ENCODE measurements at regions not wholly inside any gene's neighbourhood (a gene's known extent, or its start where the extent isn't known, plus 50 kb on each side); places are given as distances from the start of the nearest gene placed in this dataset.

- no peak for DNase-seq (ENCODE audit: low read depth in 1 of 2, low spot score in 2 of 2)
- H3K27ac ChIP-seq: no peak overlapping the region
- H3K4me1 ChIP-seq (replicated peaks): no peaks in the 10 kb centered on the region
- no peaks in the 10 kb centered on the region for H3K36me3 ChIP-seq
- no peaks in the 10 kb centered on the region for H3K27me3 ChIP-seq (replicated peaks)
- H3K4me3 ChIP-seq: no peak overlapping the region
- peaks cover 6% of the 10 kb centered on the region; the same call in 1 of the 2 replicates for H3K9me3 ChIP-seq (replicated peaks)
Measured at GRCh38 chr5:110063640-110064602, 374.2 kb downstream of the MAN2A1 start.

GRCh38 chr5:110064603-110065268 lies 375.0 kb downstream of the MAN2A1 start:
- DNase-seq (ENCODE audit: low read depth in 1 of 2, low spot score in 2 of 2): no peak
- no peak overlapping the region for H3K27ac ChIP-seq
- H3K27me3 ChIP-seq (replicated peaks): no peaks in the 10 kb centered on the region
- H3K36me3 ChIP-seq: no peaks in the 10 kb centered on the region
- no peaks in the 10 kb centered on the region for H3K4me1 ChIP-seq (replicated peaks)
- peaks cover 6% of the 10 kb centered on the region; the same call in 1 of the 2 replicates for H3K9me3 ChIP-seq (replicated peaks)
- no peak overlapping the region for H3K4me3 ChIP-seq

GRCh38 chr5:110070836-110071235 lies 381.1 kb downstream of the MAN2A1 start:
- H3K36me3 ChIP-seq: no peaks in the 10 kb centered on the region
- H3K27ac ChIP-seq: no peak overlapping the region
- DNase-seq (ENCODE audit: low read depth in 1 of 2, low spot score in 2 of 2): no peak
- H3K9me3 ChIP-seq (replicated peaks): peaks cover 11% of the 10 kb centered on the region; the same call in 1 of the 2 replicates
- H3K4me1 ChIP-seq (replicated peaks): no peaks in the 10 kb centered on the region
- no peak overlapping the region for H3K4me3 ChIP-seq
- no peaks in the 10 kb centered on the region for H3K27me3 ChIP-seq (replicated peaks)

GRCh38 chr5:110072651-110073050 lies 382.9 kb downstream of the MAN2A1 start:
- DNase-seq (ENCODE audit: low read depth in 1 of 2, low spot score in 2 of 2): no peak
- Histone ChIP-seq H3K27ac (no peak overlapping the region), H3K36me3 (no peaks in the 10 kb centered on the region), H3K27me3 (replicated peaks) (no peaks in the 10 kb centered on the region), H3K4me3 (no peak overlapping the region), H3K4me1 (replicated peaks) (no peaks in the 10 kb centered on the region), H3K9me3 (replicated peaks) (peaks cover 11% of the 10 kb centered on the region; the same call in 1 of the 2 replicates)

- Histone ChIP-seq H3K27ac (no peak overlapping the region), H3K36me3 (no peaks in the 10 kb centered on the region), H3K4me3 (no peak overlapping the region), H3K4me1 (replicated peaks) (no peaks in the 10 kb centered on the region), H3K27me3 (replicated peaks) (no peaks in the 10 kb centered on the region), H3K9me3 (replicated peaks) (peaks cover 8% of the 10 kb centered on the region; the same call in 1 of the 2 replicates)
- DNase-seq (ENCODE audit: low read depth in 1 of 2, low spot score in 2 of 2): no peak
Measured at GRCh38 chr5:110073534-110073933, 383.8 kb downstream of the MAN2A1 start.

DNA sequence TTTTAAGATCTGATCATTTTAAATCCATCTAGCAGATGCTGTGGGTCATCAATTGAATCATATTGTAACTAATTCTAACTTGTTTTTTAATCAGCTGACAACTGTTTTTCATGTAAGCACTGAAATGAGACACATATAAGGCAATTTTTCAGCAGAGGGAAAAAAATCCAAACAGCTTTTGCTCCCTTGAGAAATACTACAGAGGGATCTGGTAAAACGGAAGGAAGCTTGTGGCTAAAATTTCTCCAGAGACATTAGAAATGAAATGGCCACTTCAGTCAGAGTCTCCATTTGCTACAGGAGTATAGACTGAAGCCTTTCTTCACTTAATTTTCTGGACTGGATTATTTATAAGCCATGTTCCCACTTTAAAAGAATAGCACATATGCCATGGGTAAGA lies 385.9 kb downstream of the MAN2A1 start:
- Histone ChIP-seq H3K27me3 (replicated peaks) (no peaks in the 10 kb centered on the region), H3K9me3 (replicated peaks) (peaks cover 5% of the 10 kb centered on the region; the same call in 1 of the 2 replicates), H3K27ac (no peak overlapping the region), H3K36me3 (no peaks in the 10 kb centered on the region), H3K4me1 (replicated peaks) (no peaks in the 10 kb centered on the region), H3K4me3 (no peak overlapping the region)
- no peak for DNase-seq (ENCODE audit: low read depth in 1 of 2, low spot score in 2 of 2)

DNA sequence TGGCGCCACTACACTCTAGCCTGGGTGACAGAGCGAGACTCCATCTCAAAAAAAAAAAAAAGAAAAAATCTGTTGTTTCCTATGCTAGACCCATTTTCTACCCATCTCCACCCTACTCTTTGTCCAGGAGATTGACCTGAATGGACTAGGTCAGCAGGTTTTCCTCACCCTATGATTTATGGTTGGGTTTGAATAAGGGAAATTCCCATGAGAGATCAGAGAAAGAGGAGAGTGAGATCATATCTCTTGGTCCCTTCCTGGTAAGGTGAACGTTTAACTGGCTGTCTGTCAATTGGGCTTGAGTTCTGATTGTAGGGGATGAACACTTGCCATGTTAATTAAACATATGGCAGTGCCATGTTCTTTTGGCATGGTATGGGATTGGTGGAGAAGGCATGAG lies 387.4 kb downstream of the MAN2A1 start:
- Histone ChIP-seq H3K4me3 (no peak overlapping the region), H3K27me3 (replicated peaks) (no peaks in the 10 kb centered on the region), H3K27ac (no peak overlapping the region), H3K4me1 (replicated peaks) (no peaks in the 10 kb centered on the region), H3K36me3 (no peaks in the 10 kb centered on the region), H3K9me3 (replicated peaks) (peaks cover 3% of the 10 kb centered on the region; the same call in 1 of the 2 replicates)
- DNase-seq (ENCODE audit: low read depth in 1 of 2, low spot score in 2 of 2): no peak

GRCh38 chr5:110082194-110082593 lies 392.5 kb downstream of the MAN2A1 start:
- no peak overlapping the region for H3K27ac ChIP-seq
- H3K9me3 ChIP-seq (replicated peaks): no peaks in the 10 kb centered on the region
- no peak for DNase-seq (ENCODE audit: low read depth in 1 of 2, low spot score in 2 of 2)

DNA sequence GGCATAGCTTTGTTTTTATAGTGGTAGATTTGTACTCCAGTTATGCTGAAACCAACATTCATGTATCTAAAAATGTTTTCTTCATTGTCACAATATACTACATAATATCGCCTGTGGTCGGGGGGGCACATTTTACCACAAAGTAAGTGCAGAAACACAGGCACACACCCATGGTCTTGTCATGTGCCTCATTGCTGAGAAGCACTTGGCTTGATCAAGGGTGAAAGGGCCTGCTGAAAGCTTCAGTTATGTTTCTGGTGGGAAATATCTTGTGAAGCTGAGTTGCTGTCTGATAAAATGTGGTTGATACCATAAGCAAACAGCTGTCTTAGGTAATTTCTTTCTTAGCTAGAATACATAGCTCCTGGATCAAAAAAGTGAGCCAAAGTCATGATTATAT lies 393.1 kb downstream of the MAN2A1 start:
- H3K36me3 ChIP-seq: no peaks in the 10 kb centered on the region

More at GRCh38 chr5:110082194-110082593, 392.5 kb downstream of the MAN2A1 start:
- H3K36me3 ChIP-seq: no peaks in the 10 kb centered on the region
- H3K4me3 ChIP-seq: no peak overlapping the region
- no peaks in the 10 kb centered on the region for H3K4me1 ChIP-seq (replicated peaks)
- H3K27me3 ChIP-seq (replicated peaks): no peaks in the 10 kb centered on the region

DNA sequence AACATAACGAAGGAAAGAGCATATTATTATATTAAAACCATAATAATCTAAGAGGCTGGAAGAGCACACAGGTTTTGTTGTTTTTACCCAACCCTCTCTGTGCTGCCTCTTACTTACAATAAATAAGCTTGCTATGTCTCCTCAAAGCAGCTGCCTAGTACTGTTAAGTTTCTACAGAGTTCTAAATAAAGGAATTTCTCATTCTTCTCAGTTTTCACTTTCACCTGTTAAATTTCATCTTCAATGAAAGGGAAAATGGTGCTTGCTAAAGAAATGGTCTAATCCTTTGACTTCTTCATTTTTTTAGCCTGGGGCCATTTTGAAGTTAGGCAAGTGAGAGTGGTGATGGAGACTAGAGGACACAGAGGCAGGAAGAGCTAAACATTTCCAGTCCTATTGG lies 396.1 kb downstream of the MAN2A1 start:
- H3K4me3 ChIP-seq: no peak overlapping the region
- H3K4me1 ChIP-seq (replicated peaks): no peaks in the 10 kb centered on the region
- no peaks in the 10 kb centered on the region for H3K9me3 ChIP-seq (replicated peaks)
- no peaks in the 10 kb centered on the region for H3K27me3 ChIP-seq (replicated peaks)
- no peak for DNase-seq (ENCODE audit: low read depth in 1 of 2, low spot score in 2 of 2)
- H3K27ac ChIP-seq: no peak overlapping the region
- no peaks in the 10 kb centered on the region for H3K36me3 ChIP-seq

More for the DNA sequence above, 393.1 kb downstream of the MAN2A1 start:
- no peak overlapping the region for H3K4me3 ChIP-seq
- no peaks in the 10 kb centered on the region for H3K9me3 ChIP-seq (replicated peaks)
- no peak overlapping the region for H3K27ac ChIP-seq
- no peaks in the 10 kb centered on the region for H3K4me1 ChIP-seq (replicated peaks)
- no peaks in the 10 kb centered on the region for H3K27me3 ChIP-seq (replicated peaks)
- DNase-seq (ENCODE audit: low read depth in 1 of 2, low spot score in 2 of 2): no peak

DNA sequence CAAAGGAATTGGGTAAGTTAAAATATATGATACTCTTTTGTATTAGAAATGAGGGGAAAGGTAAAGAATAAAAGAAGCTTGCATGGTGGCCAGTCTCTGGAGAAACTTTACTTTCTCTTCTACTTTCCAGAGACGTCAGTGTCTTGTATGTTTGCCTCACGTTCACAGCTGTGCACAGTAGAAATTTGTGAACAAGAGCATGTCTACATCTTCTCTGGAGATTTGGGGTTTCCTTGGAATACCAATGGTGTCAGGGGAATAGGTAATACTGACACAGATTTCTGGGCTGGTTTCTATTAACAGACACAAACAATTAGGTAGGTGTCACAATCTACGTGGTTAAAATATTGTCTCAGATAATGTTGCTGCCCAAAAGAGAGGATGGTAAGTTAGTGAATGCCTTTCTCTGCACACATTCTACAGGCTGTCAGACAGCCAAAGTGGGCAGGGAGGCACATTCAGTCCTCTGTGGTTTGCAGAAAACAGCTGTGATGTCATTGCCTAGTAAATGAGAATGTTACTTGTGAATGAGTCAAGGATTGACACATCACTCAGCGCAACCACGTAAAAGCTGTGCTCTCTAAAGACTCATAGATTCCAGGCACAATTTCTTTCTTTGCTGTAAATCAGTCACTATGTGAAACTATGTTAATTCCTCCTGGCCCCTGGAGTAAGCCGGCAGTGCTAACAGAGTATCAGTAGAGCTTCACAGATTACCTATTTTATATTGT lies 397.1 kb downstream of the MAN2A1 start:
- DNase-seq (ENCODE audit: low read depth in 1 of 2, low spot score in 2 of 2): peak in 1 of 2 experiments; percentile 4
- H3K27ac ChIP-seq: no peak overlapping the region
- H3K4me1 ChIP-seq (replicated peaks): no peaks in the 10 kb centered on the region
- no peaks in the 10 kb centered on the region for H3K27me3 ChIP-seq (replicated peaks)
- H3K9me3 ChIP-seq (replicated peaks): no peaks in the 10 kb centered on the region
- H3K4me3 ChIP-seq: no peak overlapping the region
- H3K36me3 ChIP-seq: no peaks in the 10 kb centered on the region

- no peak for DNase-seq (ENCODE audit: low read depth in 1 of 2, low spot score in 2 of 2)
- Histone ChIP-seq H3K36me3 (no peaks in the 10 kb centered on the region), H3K9me3 (replicated peaks) (no peaks in the 10 kb centered on the region), H3K4me1 (replicated peaks) (no peaks in the 10 kb centered on the region), H3K27ac (no peak overlapping the region), H3K27me3 (replicated peaks) (no peaks in the 10 kb centered on the region), H3K4me3 (no peak overlapping the region)
Measured at GRCh38 chr5:110087829-110088228, 398.1 kb downstream of the MAN2A1 start.

DNA sequence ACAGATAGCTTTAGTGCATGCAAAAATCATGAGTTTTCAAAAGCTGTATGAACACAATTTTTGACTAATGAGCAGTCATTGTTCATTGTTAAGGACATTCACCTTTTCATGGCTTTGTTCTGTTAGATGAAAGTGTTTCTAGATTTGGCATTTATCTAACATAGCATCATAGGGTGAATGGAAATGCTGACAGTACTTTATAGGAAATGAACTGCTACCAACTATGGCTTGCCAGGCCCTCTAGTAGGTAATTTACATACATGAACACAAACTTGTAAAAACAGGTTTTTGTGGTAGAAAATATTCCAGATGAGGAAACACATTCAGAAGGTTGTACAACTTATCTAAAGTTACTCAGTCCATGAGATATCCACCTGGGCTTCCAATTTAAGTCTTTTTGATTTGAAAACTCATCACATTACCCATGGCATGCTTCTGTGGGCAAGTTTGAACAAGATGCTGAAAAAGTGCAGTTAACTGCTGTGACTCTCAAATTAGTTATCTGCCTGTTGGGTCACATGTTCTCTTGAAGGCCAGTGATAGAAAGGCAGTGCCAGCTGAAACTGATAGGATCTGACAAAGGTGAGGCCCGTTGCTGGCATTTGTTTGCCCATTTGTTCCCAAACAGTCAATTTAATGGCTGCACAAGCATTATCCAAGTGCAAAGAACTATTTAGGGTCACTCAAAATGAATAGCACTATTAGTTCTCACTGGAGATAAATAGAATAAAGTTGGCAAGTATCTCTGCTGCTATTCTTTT lies 399.1 kb downstream of the MAN2A1 start:
- H3K27me3 ChIP-seq (replicated peaks): no peaks in the 10 kb centered on the region; the same call in 1 of the 2 replicates
- no peak overlapping the region for H3K4me3 ChIP-seq
- no peaks in the 10 kb centered on the region for H3K4me1 ChIP-seq (replicated peaks)
- no peaks in the 10 kb centered on the region for H3K9me3 ChIP-seq (replicated peaks)
- no peak overlapping the region for H3K27ac ChIP-seq
- H3K36me3 ChIP-seq: no peaks in the 10 kb centered on the region
- DNase-seq (ENCODE audit: low read depth in 1 of 2, low spot score in 2 of 2): no peak

All from SJSA1 (cell line).